NCI-H2029 (cell line): ENCODE measurements at regions not wholly inside any gene's neighbourhood (a gene's known extent, or its start where the extent isn't known, plus 50 kb on each side); places are given as distances from the start of the nearest gene placed in this dataset.

Experiments
- DNase-seq: peaks from one replicate; lab custom pipeline; 2025; lab: John Stamatoyannopoulos, UW

DNA sequence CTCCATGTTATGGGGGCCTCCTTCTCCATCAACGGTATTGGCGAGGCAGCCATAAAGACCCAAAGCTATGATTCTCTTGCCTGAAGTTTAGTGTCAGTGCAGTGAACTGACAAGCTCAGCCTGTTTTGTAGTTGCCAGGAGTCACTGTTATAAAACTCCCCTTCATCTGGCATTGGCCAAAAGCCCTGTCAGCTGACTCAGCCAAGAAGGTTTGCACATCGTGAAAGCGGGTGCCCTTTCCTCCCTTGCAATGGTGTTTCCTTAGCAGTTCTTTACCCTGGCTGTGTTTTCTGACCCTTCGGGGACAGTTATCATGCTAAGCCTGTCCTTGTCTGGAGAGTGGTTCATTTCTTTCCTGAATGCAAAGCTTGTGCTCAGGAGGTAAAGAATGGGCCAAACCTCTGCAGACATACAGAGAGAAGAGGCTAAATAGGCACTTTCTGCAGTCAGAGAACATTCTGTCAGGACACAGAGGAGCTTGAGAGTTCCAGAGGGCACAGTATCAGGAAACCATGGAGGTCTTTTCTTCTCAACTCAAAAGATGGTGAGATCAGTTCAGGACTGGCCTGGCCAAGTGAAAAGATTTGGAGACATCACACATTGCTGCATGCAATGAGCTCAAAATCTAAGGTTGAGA lies 414.2 kb downstream of the ZNF521 start:
- DNase-seq, result no peak

DNA sequence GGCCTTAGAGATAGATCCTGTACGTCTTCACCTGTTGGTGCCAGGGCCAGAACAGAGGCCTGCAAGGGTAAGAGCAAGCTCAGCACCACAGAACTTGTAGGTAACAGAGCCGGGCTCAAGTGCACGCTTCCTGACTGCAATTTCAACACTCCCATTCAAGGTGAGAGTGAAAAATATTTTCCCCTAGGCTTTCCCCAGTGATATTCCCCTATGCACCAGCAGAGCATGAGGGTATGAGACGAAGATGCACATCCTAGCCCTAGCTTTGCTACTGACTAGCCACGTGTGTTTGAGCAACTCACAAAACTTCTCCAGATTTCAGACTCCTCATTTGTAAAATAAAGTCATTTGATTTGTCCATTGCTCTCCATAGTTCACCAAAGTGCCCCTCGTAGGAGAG lies 411.6 kb downstream of the ZNF521 start:
- DNase-seq, result no peak

DNA sequence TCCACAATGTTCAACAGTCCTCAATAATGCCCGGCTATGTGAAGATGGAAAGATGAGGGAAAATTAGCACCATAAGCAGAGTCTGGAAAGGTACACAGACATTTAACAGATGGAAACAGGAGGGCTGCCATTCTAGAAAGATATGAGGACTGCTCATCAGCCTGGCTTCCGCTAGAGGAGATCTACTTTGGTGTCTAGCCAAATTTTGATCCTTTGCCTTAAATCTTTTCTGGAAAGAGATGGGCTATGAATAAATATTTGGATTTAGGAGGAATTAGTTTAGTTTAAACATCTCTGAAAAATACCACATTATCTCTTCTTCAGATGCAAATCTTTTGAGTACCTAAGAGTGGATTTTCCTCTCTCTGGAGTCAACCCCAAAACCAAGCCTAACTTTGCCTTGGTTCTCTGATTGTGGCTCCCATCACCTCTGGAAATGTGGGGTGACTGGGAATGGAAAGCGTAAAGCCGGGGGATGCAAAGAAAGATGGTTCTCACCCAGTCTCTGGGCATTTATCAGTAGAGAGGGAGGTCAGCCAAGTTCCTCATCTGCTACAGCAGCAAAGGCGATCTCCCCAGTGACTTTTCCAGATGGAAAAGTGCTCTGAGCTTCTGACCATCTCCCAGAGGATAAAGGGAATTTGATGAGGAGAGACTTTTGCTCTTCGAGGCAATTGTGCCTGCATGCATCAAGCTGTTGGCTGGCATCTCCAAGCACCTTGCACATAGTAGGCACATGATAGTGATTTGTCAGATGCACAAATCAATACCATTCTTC lies 410.6 kb downstream of the ZNF521 start:
- DNase-seq, result no peak

DNA sequence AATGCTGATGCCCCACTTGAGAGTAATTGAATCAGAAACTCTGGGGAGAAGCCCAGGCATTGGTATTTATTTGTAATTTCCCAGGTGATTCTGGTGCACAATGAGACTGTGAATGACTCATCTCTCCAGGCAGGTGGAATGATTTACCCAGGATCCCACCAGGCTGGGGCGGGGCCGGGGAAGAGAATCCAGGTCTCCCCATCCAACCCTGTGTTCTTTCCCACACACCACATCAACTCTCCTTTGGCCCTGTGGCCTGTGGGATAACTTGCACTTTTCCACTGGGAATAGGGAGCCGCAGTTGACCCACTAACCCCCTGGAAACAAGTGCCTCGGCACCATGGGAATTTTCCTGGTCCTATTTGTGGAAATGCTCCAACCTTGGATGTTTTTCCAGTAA lies 409.8 kb downstream of the ZNF521 start:
- no peak for DNase-seq

- DNase-seq, result no peak
Observed at GRCh38 chr18:24947521-24948305, 404.3 kb downstream of the ZNF521 start.

DNA sequence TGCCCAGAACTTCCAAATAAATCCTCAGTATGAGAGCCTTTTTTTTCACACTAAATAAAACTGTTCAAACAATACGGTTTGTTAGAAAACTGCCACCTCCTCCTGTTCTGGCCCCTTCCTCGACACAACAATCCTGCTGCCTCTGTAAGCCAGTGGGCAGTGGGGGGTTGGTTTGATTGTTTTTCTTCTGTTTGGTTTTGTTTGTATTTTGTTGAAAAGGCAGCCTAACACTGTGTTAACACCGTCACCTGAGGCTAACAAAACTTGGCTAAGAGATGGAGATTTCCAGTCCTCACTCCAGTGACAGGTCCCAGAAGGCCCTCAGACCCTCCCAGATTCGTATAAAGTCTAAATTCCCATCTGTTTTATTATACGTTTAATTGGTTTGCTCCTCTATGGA lies 402.1 kb downstream of the ZNF521 start:
- no peak for DNase-seq

DNA sequence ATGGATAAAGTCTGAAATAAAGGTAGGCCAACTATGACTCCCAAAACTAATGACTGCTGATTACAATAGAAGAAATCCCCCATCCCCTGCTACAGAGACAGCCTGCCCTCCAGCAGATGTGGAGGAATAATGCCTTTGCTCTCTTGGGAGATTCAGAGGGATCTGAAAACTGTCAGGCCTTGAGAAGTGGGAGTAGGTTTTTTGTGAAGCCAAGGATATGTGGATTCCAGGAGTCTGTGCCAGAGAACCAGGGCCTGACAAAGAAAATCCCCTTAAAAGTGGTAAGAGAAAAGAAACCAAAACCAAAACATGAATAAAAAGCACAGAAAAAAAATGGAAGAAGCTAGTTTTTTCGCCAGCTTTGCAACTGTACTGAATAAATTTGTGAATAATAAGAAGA lies 397.6 kb downstream of the ZNF521 start:
- DNase-seq, result no peak

DNA sequence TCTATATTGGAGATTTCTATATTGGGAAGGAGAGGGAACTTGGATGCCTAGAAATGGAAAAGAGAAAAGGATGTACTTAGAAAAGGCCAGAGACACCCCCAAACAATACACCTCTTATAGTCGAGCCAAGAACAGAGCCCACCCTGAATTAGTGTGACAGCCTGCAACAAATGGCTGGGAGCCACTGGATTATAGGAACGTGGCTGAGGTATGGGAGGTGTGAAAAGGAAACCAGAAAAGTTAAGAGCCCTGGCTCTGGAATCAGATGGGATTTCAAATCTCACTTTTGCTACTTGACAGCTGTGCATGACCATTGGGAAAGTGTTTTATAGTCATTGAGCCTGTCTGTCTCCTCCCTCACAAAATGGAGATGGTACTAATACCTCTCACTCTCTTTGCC lies 394.0 kb downstream of the ZNF521 start:
- no peak for DNase-seq

- no peak for DNase-seq
Observed at GRCh38 chr18:24959051-24959476, 392.9 kb downstream of the ZNF521 start.

DNA sequence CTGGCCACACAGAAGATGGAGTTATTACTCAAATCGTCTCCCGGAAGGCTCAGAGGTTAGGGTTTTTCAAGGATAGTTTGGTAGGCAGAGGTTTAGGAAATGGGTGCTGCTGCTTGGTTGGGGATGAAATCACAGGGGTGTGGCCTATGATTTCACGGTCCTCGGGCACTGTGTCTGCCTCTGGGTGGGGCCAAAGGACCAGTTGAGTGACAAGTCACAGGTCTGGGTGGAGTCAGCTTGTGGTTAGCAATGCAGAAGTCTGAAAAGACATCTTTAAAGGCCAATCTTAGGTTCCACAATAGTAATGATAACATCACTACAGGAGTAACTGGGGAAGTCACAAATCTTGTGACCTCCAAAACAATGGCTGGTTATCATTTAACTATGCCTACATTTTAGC lies 387.8 kb downstream of the ZNF521 start:
- no peak for DNase-seq

DNA sequence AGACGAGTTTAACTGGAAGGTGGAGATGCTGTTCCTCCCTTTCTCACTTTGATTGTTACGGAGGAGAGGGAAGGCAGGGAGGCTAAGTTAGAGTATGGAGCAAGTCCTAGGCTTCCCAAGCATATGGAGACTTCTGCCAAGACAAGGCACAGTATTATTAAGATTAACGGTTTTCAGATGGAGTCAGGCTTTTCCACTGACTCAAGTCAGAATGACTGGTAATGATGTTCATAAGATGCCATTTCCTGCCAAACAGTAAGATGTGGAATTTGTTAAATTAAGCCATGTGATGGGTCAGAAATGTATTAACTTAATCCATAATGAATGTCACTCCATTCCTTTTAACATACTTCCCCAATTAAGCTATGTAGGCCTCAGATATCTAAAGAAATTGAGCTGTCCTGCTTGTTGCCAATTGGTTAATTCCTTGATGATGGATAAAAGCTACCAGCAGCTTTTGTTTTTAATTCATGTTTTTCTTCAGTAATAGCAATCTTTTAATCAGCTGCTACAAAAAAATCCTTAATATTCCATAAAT lies 383.7 kb downstream of the ZNF521 start:
- DNase-seq, result no peak

GRCh38 chr18:24972577-24972976 lies 379.4 kb downstream of the ZNF521 start:
- no peak for DNase-seq

- DNase-seq, result no peak
Observed at GRCh38 chr18:24974431-24974830, 377.5 kb downstream of the ZNF521 start.

- DNase-seq, result no peak
Observed at GRCh38 chr18:24975496-24976372, 376.2 kb downstream of the ZNF521 start.

DNA sequence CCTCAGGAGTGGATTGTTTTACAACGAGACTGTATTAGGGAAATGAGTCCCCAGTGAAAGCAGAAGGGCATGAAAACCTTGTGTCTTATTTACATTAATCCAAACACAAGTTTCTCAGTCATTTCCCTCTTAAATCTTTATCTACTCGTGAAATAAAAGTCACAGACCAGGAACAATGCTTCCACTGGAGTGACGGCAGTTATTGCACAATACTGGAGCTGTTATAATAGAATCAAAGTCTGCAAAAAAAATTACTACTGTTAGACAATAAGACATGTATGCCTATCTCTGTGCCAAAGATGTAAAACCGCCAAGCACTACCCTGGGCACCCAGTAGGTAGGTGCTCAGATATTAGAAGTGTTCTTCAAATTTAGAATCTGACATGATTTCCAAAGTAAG lies 375.5 kb downstream of the ZNF521 start:
- DNase-seq, result no peak

DNA sequence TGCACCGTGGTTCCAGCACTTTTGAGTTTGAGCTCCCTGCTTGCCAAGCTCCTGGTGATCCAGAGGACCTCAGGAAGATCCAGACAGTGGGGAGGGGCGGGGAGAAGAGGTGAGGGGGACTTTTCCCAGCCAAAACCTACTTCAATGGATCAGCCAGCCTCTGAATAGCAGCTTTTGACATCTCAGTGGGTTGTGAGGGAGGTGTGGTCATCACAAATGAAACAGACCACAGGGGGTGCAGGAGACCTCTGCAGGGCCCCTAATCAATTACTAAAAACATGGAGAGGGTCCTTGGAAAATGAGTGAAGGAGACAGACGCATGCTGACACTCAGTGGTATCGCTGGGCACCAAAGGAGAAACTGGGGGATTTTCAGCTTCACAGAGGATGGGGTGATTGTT lies 372.7 kb downstream of the ZNF521 start:
- DNase-seq, result no peak

- no peak for DNase-seq
Observed at GRCh38 chr18:24982831-24983230, 369.1 kb downstream of the ZNF521 start.

- DNase-seq, result no peak
Observed at GRCh38 chr18:24983566-24984139, 368.3 kb downstream of the ZNF521 start.

DNA sequence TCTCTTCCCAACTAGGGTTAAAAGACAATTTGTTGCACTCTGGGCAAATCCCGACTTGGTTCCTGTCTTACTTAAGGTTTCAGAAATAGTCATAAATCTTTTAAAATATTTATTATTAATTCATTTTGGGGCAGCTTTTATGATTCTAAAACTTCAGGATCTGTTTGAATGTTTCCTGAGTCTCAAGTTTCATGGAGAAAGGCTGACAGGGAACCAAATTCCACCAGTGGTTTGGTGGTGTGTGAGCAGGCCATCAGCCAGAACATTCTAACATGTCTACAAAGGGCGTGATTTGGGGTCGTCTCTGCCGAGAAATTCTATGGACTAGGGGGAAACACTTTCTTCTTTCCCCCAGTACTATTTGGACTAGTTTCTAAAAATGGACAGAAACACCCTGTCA lies 366.4 kb downstream of the ZNF521 start:
- DNase-seq, result no peak

- DNase-seq, result no peak
Observed at GRCh38 chr18:24986666-24987302, 365.2 kb downstream of the ZNF521 start.
